Astrocyte (in vitro differentiated cells and primary cell): ENCODE measurements at regions not wholly inside any gene's neighbourhood (a gene's known extent, or its start where the extent isn't known, plus 50 kb on each side); places are given as distances from the start of the nearest gene placed in this dataset.
A peak's percentile ranks its signal among the peaks of the same experiment; 100 is the strongest.

Experiments
- DNase-seq: peaks from one replicate; pipeline ENCODE4 v3.0.0-alpha.2; 2010; ENCODE audit warnings: low read depth
- FAIRE-seq: peaks from 2 replicates; lab custom pipeline; 2011; peaks lifted over from hg19 to GRCh38; lab: Jason Lieb, UNC
- H2AFZ ChIP-seq: 2 replicates; pipeline ENCODE4 v1.6.0; 2012; ENCODE audit warnings: low read depth, low read length, inconsistent platforms
- H3K27ac ChIP-seq: 2 replicates; pipeline ENCODE4 v1.5.1; 2011; ENCODE audit warnings: low read depth, low read length, inconsistent platforms
- H3K27me3 ChIP-seq: 2 replicates; pipeline ENCODE4 v1.6.0; 2011; ENCODE audit warnings: low read length, inconsistent platforms; ENCODE audit not compliant: insufficient read depth
- H3K36me3 ChIP-seq: 2 replicates; pipeline ENCODE4 v1.5.1; 2011; ENCODE audit warnings: low read length, inconsistent platforms; ENCODE audit not compliant: insufficient read depth
- H3K4me1 ChIP-seq: 2 replicates; pipeline ENCODE4 v1.5.1; 2011; ENCODE audit warnings: low read length, inconsistent platforms; ENCODE audit not compliant: insufficient read depth
- H3K4me2 ChIP-seq: 2 replicates; pipeline ENCODE4 v1.6.0; 2012; ENCODE audit warnings: low read length, inconsistent platforms
- H3K4me3 ChIP-seq: 2 replicates; pipeline ENCODE4 v1.5.1; 2011; ENCODE audit warnings: low read depth, mild to moderate bottlenecking, low read length, inconsistent platforms; ENCODE audit not compliant: insufficient read depth
- H3K79me2 ChIP-seq: 2 replicates; pipeline ENCODE4 v1.6.0; 2012; ENCODE audit warnings: mild to moderate bottlenecking, low read length, inconsistent platforms; ENCODE audit not compliant: insufficient read depth
- H3K9ac ChIP-seq: 2 replicates; pipeline ENCODE4 v1.6.0; 2012; ENCODE audit warnings: mild to moderate bottlenecking, low read length, inconsistent platforms
- H3K9me3 ChIP-seq: 2 replicates; pipeline ENCODE4 v1.5.1; 2012; ENCODE audit warnings: low read depth, mild to moderate bottlenecking, low read length, inconsistent platforms; ENCODE audit not compliant: insufficient read depth
- H4K20me1 ChIP-seq: 2 replicates; pipeline ENCODE4 v1.6.0; 2012; ENCODE audit warnings: low read length, inconsistent platforms; ENCODE audit not compliant: insufficient read depth
- H3K27ac Mint-ChIP-seq: one replicate; pipeline ENCODE4 v1.8.0; 2021; ENCODE audit warnings: mild to moderate bottlenecking, mixed read lengths; ENCODE audit not compliant: unreplicated experiment
- H3K27me3 Mint-ChIP-seq: one replicate; pipeline ENCODE4 v1.8.0; 2021; ENCODE audit warnings: low read depth, mixed read lengths; ENCODE audit not compliant: unreplicated experiment
- H3K36me3 Mint-ChIP-seq: one replicate; pipeline ENCODE4 v1.8.0; 2021; ENCODE audit warnings: low read depth, mixed read lengths; ENCODE audit not compliant: unreplicated experiment
- H3K4me1 Mint-ChIP-seq: one replicate; pipeline ENCODE4 v1.8.0; 2021; ENCODE audit warnings: low read depth, mixed read lengths; ENCODE audit not compliant: unreplicated experiment
- H3K4me3 Mint-ChIP-seq: one replicate; pipeline ENCODE4 v1.8.0; 2021; ENCODE audit warnings: mild to moderate bottlenecking, moderate library complexity, mixed read lengths; ENCODE audit not compliant: unreplicated experiment
- H3K9me3 Mint-ChIP-seq: one replicate; pipeline ENCODE4 v1.8.0; 2021; ENCODE audit warnings: mild to moderate bottlenecking, mixed read lengths; ENCODE audit not compliant: unreplicated experiment
- EZH2 ChIP-seq: IDR thresholded peaks from 2 replicates; pipeline ENCODE4 v1.6.1; 2012; ENCODE audit warnings: mild to moderate bottlenecking, low read length, inconsistent platforms; ENCODE audit not compliant: insufficient read depth
- TF ChIP-seq, protein P1 (sequence below): IDR thresholded peaks from 2 replicates; pipeline ENCODE4 v1.5.1; 2011; ENCODE audit warnings: low read depth, mild to moderate bottlenecking, inconsistent platforms, low read length, moderate library complexity; ENCODE audit not compliant: insufficient read depth

DNA sequence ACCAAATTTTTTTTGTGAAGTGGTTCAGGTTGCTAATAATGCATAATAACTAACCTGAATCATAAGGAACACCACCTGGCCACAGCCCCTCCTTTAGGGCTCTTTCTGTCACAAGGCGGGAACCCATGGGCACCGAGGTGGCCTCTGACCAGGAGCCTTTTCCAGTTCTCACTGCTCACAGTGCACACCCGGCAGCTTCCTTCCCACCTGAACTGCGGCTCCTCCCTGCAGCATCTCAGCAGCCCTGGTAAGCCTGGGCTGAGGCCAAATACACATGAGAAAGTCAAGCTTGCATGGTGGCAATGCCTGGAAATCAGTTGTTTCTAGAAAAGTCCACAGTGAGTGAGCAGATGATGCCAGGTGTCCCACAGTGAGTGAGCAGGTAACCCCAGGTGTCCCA lies 77.6 kb upstream of the SNTG2 start:
- no peaks in the 10 kb centered on the region for H3K4me1 Mint-ChIP-seq
- Histone ChIP-seq H3K27me3 (no peaks in the 10 kb centered on the region), H2AFZ (no peak overlapping the region), H3K4me1 (no peaks in the 10 kb centered on the region), H4K20me1 (no peaks in the 10 kb centered on the region), H3K36me3 (no peaks in the 10 kb centered on the region), H3K9ac (no peak overlapping the region), H3K79me2 (no peaks in the 10 kb centered on the region), H3K4me2 (no peak overlapping the region), H3K4me3 (no peak overlapping the region), H3K27ac (no peak overlapping the region), H3K9me3 (no peaks in the 10 kb centered on the region)
- H3K36me3 Mint-ChIP-seq = no peaks in the 10 kb centered on the region
- H3K4me3 Mint-ChIP-seq = no peak overlapping the region
- H3K27ac Mint-ChIP-seq = no peak overlapping the region
- FAIRE-seq (no peak), DNase-seq (no peak)
- no peaks in the 10 kb centered on the region for H3K9me3 Mint-ChIP-seq
- H3K27me3 Mint-ChIP-seq = peaks cover 40% of the 10 kb centered on the region
- no peak for TF ChIP-seq EZH2
- TF ChIP-seq, protein P1, sequence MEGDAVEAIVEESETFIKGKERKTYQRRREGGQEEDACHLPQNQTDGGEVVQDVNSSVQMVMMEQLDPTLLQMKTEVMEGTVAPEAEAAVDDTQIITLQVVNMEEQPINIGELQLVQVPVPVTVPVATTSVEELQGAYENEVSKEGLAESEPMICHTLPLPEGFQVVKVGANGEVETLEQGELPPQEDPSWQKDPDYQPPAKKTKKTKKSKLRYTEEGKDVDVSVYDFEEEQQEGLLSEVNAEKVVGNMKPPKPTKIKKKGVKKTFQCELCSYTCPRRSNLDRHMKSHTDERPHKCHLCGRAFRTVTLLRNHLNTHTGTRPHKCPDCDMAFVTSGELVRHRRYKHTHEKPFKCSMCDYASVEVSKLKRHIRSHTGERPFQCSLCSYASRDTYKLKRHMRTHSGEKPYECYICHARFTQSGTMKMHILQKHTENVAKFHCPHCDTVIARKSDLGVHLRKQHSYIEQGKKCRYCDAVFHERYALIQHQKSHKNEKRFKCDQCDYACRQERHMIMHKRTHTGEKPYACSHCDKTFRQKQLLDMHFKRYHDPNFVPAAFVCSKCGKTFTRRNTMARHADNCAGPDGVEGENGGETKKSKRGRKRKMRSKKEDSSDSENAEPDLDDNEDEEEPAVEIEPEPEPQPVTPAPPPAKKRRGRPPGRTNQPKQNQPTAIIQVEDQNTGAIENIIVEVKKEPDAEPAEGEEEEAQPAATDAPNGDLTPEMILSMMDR = no peak

DNA sequence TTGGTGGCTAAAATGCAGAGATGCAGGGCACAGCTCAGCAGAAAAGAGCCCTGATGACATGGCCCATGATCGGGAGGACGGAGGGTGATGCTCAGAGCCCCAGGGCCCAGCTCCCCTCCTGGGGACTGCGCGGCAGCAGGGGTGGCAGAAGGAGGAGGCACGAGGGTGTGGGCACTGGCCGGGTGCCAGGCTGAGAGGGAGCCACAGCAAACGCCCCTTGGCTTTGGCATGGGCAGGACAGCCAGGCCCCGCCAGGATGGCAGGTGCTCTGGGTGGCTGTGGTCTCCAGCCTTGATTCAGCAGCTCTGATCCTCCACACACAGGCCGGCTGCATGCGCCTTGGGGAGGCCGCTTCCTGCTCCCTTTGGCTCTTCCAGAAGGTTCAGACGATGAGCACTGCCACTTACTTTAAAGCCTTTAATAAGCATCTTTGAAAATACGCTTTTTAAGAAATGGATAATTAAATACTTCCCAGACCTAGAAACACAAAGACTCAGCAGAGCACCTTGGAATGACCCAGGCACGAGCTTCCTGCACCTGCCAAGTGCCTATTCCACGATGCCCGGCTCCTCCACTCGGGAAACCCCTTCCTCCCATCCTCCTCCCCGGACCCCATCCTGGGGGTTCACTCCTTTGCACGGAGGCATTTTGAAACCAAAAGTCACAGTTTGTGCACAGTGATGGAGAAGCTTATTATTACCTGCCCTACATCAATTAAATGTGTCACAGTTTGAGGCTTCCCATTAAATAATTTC lies 78.5 kb upstream of the SNTG2 start:
- no peaks in the 10 kb centered on the region for H3K9me3 Mint-ChIP-seq
- H3K79me2 ChIP-seq = no peaks in the 10 kb centered on the region
- DNase-seq = no peak
- no peak for FAIRE-seq
- H3K36me3 ChIP-seq = no peaks in the 10 kb centered on the region
- H3K4me2 ChIP-seq = no peak overlapping the region
- H2AFZ ChIP-seq = no peak overlapping the region
- H3K36me3 Mint-ChIP-seq = no peaks in the 10 kb centered on the region
- H3K4me1 ChIP-seq = no peaks in the 10 kb centered on the region
- no peak overlapping the region for H3K4me3 ChIP-seq
- no peaks in the 10 kb centered on the region for H3K9me3 ChIP-seq
- no peaks in the 10 kb centered on the region for H3K27me3 ChIP-seq
- no peak overlapping the region for H3K9ac ChIP-seq
- H3K27ac Mint-ChIP-seq = peak overlapping the region; percentile 24
- no peak overlapping the region for H3K27ac ChIP-seq
- TF ChIP-seq EZH2 = no peak
- TF ChIP-seq, protein P1 = no peak
- no peaks in the 10 kb centered on the region for H4K20me1 ChIP-seq
- H3K27me3 Mint-ChIP-seq = peaks cover 47% of the 10 kb centered on the region
- H3K4me3 Mint-ChIP-seq = no peak overlapping the region
- no peaks in the 10 kb centered on the region for H3K4me1 Mint-ChIP-seq

DNA sequence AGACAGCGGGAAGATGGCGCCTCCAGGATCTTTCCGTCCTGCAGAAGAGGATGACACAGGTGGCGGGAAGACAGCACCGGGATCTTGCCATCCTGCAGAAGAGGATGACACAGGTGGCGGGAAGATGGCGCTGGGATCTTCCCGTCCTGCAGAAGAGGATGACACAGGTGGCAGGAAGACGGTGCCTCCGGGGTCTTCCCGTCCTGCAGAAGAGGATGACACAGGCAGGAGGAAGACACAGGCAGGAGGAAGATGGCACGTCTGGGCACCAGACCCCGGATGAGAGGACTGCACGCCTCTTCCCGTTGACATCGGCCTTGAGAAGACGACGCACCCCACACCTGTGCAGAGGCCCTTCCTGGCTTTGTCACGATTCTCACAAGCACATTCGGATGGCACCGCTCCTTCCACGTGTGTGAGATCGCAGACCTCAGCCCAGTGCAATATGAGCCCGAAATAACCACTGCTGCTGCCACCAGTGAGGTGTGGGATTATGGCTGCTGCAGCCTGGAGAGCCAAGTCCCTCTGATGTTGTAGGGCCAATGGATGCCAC lies 79.4 kb upstream of the SNTG2 start:
- H3K27me3 ChIP-seq = no peaks in the 10 kb centered on the region
- TF ChIP-seq, protein P1 = no peak
- no peak for TF ChIP-seq EZH2
- H3K27ac Mint-ChIP-seq = no peak overlapping the region

More for the DNA sequence above, 79.4 kb upstream of the SNTG2 start:
- DNase-seq = no peak
- FAIRE-seq = no peak
- H3K27ac ChIP-seq = no peak overlapping the region
- H3K4me2 ChIP-seq = no peak overlapping the region
- H2AFZ ChIP-seq = no peak overlapping the region
- H3K4me1 Mint-ChIP-seq = peaks cover 4% of the 10 kb centered on the region
- no peaks in the 10 kb centered on the region for H4K20me1 ChIP-seq
- H3K9ac ChIP-seq = no peak overlapping the region
- no peaks in the 10 kb centered on the region for H3K9me3 Mint-ChIP-seq
- H3K36me3 ChIP-seq = no peaks in the 10 kb centered on the region
- H3K79me2 ChIP-seq = no peaks in the 10 kb centered on the region
- no peaks in the 10 kb centered on the region for H3K9me3 ChIP-seq
- peaks cover 51% of the 10 kb centered on the region for H3K27me3 Mint-ChIP-seq
- no peak overlapping the region for H3K4me3 Mint-ChIP-seq
- no peaks in the 10 kb centered on the region for H3K36me3 Mint-ChIP-seq
- no peaks in the 10 kb centered on the region for H3K4me1 ChIP-seq
- no peak overlapping the region for H3K4me3 ChIP-seq
